ENCODE measurements at regions not wholly inside any gene's neighbourhood (a gene's known extent, or its start where the extent isn't known, plus 50 kb on each side); places are given as distances from the start of the nearest gene placed in this dataset.

- TF ChIP-seq CTCF (IDR thresholded peaks at IDR 0.05) = no peak
- TF ChIP-seq POLR2AphosphoS5 (IDR thresholded peaks at IDR 0.05) = no peak
- no peak for TF ChIP-seq POLR2A (IDR thresholded peaks at IDR 0.05; ENCODE audit: low read depth)
Measured at GRCh38 chr4:30844861-30845582, 124.9 kb downstream of the PCDH7 start.
